ENCODE measurements at regions not wholly inside any gene's neighbourhood (a gene's known extent, or its start where the extent isn't known, plus 50 kb on each side); places are given as distances from the start of the nearest gene placed in this dataset.
"Not testable (repeated sequence)": the region's sequence is repeated elsewhere in the genome, so short reads cannot be mapped to it uniquely, and the experiment has no call there.

DNA sequence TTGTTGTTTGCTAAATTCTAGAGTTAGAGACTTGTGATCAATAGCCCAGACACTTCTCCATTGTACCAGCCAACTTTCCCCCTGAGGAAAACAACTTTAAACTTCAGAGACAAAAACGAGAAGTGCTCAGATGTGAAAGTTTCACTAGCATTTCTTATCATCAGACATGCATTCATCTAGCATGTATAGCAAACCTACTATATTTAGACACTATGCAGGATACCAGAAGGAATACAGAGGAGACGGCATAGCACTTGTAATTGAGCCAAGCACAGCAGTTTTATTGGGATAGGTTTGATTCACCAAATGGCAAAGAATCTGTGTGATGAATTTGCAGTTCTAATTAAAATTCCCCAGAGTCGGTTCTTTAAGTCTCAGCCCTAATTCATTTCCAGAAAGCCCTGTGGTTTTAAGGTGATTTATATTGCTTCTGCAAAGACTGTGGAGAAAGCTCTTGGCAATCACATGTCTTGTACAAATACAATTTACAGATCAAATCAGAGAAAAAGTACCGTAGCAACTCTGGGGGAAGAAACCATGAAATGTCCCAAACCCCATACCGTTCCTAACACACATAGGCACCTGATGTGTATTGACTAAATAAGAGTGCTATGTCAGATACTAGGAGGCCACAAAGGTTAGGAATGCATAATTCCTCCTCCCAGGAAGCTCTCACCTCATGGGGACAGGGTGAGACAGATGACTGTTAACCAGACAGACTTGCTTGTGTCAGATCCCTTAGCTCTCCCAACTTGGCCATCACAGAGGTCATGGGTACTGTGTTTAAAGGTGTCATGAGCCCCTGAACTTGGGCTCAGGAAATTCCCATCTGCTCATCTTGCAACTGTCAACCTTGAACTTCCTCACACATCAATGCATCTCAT is 69.6 kb upstream of the KRAS start:
- TF ChIP-seq, protein P1, sequence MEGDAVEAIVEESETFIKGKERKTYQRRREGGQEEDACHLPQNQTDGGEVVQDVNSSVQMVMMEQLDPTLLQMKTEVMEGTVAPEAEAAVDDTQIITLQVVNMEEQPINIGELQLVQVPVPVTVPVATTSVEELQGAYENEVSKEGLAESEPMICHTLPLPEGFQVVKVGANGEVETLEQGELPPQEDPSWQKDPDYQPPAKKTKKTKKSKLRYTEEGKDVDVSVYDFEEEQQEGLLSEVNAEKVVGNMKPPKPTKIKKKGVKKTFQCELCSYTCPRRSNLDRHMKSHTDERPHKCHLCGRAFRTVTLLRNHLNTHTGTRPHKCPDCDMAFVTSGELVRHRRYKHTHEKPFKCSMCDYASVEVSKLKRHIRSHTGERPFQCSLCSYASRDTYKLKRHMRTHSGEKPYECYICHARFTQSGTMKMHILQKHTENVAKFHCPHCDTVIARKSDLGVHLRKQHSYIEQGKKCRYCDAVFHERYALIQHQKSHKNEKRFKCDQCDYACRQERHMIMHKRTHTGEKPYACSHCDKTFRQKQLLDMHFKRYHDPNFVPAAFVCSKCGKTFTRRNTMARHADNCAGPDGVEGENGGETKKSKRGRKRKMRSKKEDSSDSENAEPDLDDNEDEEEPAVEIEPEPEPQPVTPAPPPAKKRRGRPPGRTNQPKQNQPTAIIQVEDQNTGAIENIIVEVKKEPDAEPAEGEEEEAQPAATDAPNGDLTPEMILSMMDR (conservative IDR thresholded peaks at IDR 0.05): no peak
- no peak for TF ChIP-seq ZFX (IDR thresholded peaks at IDR 0.05)
- H3K27ac ChIP-seq: no peak overlapping the region

DNA sequence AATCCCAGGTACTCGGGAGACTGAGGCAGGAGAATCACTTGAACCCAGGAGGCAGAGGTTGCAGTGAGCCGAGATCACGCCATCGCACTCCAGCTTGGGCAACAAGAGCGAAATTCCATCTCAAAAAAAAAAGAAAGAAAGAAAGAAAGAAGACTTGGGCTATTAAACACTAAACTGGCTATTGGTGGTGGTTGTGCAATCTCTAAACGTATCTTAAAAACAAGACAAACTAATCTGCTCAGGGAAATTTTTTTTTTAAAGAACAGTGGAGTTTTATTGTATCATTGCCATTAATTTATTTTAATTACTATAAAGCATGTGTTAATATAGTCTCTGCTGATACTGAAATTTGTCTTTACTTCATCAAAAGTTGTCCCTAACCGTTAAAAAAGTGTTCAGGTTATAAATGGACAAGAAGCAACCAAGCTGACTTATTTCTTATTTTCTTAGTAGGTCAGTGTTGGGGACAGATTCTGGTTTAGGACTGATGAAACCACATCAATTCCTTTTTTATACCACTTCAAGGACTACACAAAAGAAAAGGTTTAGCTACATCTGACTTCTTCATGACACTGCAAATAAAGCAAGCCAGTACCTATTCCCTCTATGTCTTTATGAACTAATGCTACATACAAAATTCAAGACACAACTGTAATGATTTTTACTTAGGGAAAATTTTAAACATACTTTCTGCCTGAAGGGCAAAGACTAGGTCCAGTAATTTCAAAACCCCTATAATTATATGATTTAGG is 68.7 kb upstream of the KRAS start:
- no peak for TF ChIP-seq ZFX (IDR thresholded peaks at IDR 0.05)
- TF ChIP-seq, protein P1 (conservative IDR thresholded peaks at IDR 0.05): no peak
- no peak overlapping the region for H3K27ac ChIP-seq

DNA sequence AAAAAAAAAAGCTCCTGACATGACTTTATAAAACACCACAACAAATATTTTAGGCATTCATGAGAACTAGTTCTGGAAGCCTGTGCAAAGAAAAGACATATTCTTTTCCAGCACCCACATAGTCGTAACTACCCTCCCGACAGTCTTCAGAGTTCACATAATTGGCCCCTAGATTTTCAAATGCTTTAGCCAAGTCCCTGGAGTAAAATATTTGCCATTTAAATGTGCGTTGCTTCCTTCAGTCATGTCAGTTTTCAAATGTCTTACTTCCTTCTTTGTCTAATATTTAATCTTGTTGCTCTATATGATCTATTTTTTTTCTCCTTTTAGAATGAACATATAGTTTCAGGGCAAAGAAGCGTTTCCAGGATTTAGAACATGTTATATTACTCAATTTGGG is 66.8 kb upstream of the KRAS start:
- H3K27ac ChIP-seq: no peak overlapping the region
- TF ChIP-seq, protein P1 (conservative IDR thresholded peaks at IDR 0.05): no peak
- TF ChIP-seq ZFX (IDR thresholded peaks at IDR 0.05): no peak

DNA sequence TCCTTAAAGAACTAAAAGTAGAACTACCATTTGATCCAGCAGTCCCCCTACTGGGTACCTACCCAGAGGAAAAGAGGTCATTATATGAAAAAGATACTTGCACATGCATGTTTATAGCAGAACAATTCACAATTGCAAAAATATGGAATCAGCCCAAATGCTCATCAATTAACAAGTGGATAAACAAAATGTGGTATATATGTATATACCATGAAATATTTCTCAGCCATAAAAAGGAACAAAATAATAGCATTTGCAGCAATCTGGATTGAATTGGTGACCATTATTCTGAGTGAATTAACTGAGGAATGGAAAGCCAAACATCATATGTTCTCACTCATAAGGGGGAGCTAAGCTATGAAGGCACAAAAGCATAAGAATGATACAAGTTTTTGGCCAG is 64.7 kb upstream of the KRAS start:
- no peak for TF ChIP-seq ZFX (IDR thresholded peaks at IDR 0.05)
- TF ChIP-seq, protein P1 (conservative IDR thresholded peaks at IDR 0.05): no peak
- no peak overlapping the region for H3K27ac ChIP-seq

DNA sequence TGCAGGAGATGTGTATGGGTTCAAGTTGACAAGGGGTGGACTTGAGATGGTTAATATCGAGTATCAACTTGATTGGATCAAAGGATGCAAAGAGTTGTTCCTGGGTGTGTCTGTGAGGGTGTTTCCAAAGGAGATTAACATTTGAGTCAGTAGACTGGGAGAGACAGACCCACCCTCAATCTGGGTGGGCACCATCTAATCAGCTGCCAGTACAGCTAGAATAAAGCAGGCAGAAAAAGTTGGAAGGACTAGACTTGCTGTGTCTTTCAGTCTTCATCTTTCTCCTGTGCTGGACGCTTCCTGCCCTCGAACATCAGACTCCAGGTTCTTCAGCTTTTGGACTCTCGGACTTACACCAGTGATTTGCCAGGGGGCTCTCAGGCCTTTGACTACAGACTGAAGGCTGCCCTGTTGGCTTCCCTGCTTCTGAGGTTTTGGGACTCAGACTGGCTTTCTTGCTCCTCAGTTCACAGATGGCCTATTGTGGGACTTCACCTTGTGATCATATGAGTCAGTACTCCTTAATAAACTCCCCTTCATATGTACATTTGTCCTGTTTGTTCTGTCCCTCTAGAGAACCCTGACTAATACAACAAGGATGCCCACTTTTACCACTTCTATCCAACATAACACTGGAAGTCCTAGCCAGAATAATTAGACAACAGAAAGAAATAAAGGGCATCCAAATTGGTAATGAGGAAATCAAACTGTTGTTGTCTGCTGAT is 62.7 kb upstream of the KRAS start:
- not testable (repeated sequence) for H3K27ac ChIP-seq

DNA sequence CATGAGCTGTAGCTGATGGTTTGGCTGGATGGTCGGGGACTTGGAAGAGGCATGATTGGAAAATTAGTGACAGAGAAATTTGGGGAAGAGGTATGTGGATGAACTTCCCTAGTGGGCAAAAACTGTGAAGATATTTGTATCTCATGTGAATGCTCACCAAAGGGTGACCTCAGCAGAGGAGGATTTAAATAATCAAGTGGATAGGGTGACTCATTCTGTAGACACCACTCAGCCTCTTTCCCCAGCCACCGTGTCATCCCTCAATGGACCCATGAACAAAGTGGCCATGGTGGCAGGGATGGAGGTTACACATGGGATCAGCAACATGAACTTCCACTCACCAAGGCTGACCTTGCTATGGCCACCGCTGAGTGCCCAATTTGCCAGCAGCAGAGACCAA is 60.8 kb upstream of the KRAS start:
- no peak for TF ChIP-seq ZFX (IDR thresholded peaks at IDR 0.05)
- TF ChIP-seq, protein P1 (conservative IDR thresholded peaks at IDR 0.05): no peak
- H3K27ac ChIP-seq: no peak overlapping the region

DNA sequence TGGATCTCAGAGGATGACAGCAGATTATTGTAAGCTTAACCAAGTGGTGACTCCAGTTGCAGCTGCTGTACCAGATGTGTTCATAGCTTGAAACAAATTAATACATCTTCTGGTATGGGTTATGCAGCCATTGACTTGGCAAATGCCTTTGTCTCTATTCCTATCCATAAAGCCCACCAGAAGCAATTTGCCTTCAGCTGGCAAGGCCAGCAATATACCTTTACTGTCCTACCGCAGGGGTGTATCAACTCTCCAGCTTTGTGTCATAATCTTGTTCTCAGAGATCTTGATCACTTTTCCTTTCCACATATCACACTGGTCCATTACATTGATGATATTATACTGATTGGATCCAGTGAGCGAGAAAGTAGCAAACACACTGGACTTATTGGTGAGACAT is 59.3 kb upstream of the KRAS start:
- not testable (repeated sequence) for H3K27ac ChIP-seq

DNA sequence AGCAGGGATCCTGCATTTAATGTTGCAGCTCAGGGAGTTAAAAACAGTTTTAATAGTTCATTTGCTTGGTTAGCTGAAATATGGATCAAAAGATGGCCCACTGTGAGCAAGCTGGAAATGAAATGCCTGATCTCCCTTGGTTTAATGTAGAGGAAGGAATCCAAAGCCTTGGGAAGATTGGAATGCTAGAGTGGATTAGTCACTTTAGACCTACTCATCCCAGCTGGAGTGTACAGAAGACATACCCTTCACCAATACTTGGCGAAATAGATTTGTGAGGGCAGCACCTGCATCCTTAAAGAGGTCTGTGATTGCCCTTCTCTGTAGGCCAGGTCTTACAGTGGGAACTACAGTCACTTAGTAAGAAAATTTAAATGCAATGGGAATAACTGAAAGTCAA is 58.0 kb upstream of the KRAS start:
- no peak overlapping the region for H3K27ac ChIP-seq
- no peak for TF ChIP-seq ZFX (IDR thresholded peaks at IDR 0.05)
- TF ChIP-seq, protein P1 (conservative IDR thresholded peaks at IDR 0.05): no peak
